ENCODE measurements at regions not wholly inside any gene's neighbourhood (a gene's known extent, or its start where the extent isn't known, plus 50 kb on each side); places are given as distances from the start of the nearest gene placed in this dataset.
"Not testable (repeated sequence)": the region's sequence is repeated elsewhere in the genome, so short reads cannot be mapped to it uniquely, and the experiment has no call there.

DNA sequence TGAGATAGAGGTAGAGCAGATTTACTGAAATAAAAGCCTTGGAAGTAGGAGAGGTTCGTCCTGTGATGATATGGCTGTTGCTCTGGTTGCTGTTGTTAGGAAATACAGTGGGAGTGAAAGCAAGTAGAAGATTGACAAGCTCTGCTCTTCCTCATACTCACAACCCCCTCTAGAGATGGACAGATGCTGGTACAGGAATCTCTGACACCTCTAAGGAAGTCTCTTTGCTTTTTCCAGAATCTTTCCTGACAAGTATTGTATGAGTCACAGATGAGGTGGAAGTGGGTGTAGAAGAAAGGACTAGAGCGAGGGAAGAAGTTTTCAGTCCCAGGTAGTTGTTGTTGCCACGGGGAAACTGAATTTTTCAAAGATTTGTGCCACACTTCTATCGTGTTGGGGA lies 337.8 kb downstream of the RPIA start:
- DNase-seq (ENCODE audit: low read depth); H3K4me3 ChIP-seq (ENCODE audit: low read length): not testable (repeated sequence)

DNA sequence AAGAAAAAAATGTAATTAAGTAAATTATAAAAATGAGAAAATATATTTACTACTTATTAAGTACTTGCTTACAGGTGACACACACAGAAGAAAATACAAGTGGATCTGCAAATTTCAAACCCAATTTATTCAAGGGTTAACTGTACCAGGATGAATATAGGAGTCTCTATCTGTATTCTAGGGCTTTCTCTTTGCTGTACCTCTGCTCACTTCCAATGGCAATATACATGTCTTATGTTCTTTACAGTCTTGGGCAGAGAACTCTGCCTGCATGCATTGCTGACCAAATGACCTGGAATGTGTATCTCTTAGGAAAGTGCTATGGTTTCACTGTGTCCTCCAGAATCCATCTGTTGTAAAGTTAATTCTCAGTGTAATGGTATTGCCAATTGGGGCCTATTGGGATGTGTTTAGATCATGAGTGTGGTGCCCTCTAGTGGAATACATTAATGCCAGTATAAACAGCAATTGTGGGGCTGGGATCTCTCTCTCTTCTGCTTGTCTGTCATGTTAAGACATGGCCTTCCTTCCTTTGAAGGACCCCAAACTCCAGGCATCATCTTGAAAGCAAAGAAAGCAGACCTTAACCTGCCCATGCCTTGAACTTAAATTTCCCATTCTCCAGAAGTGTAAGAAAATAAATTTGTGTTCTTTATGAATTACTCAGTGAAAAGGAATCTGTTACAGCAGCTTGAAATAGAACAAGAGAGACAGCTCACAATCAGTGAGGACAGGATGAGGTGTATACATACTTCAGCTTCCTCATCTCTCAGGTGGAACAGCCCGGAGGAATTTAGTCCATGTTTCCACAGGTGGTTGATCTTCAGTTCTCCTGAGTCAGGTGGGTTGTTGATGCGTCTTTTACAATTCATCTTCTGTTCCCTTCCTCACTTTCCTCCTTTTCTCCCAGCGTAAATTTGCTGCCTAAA lies 356.9 kb downstream of the RPIA start:
- TF ChIP-seq, protein P1, sequence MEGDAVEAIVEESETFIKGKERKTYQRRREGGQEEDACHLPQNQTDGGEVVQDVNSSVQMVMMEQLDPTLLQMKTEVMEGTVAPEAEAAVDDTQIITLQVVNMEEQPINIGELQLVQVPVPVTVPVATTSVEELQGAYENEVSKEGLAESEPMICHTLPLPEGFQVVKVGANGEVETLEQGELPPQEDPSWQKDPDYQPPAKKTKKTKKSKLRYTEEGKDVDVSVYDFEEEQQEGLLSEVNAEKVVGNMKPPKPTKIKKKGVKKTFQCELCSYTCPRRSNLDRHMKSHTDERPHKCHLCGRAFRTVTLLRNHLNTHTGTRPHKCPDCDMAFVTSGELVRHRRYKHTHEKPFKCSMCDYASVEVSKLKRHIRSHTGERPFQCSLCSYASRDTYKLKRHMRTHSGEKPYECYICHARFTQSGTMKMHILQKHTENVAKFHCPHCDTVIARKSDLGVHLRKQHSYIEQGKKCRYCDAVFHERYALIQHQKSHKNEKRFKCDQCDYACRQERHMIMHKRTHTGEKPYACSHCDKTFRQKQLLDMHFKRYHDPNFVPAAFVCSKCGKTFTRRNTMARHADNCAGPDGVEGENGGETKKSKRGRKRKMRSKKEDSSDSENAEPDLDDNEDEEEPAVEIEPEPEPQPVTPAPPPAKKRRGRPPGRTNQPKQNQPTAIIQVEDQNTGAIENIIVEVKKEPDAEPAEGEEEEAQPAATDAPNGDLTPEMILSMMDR (conservative IDR thresholded peaks at IDR 0.05; ENCODE audit: low read depth, low read length) = peak; percentile 52
- peak; percentile 2 for DNase-seq (ENCODE audit: low read depth)

DNA sequence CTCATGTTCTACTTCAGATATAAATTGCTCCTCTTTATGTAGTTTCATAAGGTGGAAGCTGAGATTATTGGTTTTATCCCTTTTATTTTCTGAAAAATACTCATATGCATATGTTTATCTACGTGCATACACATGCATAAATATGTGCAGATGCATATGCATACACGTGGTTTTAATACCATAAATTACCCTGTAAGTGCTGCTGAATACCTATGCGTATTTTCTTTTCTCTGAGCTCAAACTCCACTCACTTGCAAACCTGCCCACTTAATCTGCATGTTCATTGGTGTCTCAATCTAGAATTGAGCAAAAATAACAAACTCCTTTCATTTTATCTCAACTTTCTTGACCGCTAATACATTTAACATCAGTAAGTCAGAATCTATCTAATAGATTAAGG lies 367.1 kb downstream of the RPIA start:
- DNase-seq (ENCODE audit: low read depth); H3K4me3 ChIP-seq (ENCODE audit: low read length): not testable (repeated sequence)

More for the DNA sequence above, 356.9 kb downstream of the RPIA start:
- not testable (repeated sequence) for H3K4me3 ChIP-seq (ENCODE audit: low read length)

DNA sequence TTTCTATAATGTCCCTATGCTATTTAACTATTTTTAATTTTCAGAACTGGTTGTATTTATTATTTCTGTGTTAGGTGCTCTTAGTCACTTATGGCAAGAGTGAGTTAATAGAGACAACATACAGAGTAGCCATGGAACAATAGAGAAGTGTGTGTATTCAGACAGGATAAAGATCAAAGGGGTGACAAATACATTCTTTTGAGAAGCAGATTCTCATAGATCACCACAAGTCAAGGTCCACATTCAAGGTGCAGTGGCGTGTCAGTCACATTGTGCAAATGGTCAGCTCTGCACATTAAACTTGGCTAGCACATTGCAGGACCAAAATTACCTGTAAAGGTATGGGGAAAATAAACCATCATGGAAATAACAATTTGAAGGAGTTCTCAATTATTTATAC lies 369.7 kb downstream of the RPIA start:
- H3K4me3 ChIP-seq (ENCODE audit: low read length); DNase-seq (ENCODE audit: low read depth): not testable (repeated sequence)

DNA sequence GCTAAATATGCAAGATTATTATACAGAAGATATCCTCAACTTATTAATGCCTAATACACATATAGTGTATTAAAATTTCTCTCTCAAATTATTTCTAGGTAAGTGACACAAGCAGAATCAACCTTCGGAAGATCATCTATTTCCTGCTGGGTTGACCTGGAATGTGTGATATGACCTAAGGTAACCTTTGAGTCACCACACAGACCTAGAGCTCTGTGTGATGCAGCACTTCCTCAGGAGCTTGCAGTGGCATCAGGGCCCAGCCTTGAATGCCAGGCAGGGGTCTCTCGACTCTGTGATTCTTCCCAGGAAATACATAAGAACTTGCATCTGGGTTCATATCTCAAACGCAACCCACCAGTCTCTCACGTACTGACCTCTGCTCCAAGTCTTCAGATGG lies 385.3 kb downstream of the RPIA start:
- not testable (repeated sequence) for DNase-seq (ENCODE audit: low read depth); H3K4me3 ChIP-seq (ENCODE audit: low read length)

DNA sequence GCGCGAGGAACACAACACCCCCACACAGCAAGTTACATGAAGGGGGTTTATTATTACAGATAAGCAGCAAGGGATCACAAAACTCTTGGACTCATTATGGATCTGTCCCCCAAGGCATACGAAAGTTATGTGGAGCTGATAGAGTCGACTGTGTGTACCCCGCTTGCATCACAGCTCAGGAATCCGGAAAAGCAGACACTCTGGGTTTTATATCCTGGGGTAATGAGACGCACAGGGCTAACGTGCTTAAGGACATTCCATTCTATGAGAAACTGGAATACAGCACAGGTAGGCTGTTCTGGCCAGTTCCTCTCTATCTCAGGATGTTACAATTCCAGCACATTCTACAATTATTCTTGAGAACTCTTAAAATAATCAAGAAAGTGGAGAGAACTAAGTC lies 401.4 kb downstream of the RPIA start:
- H3K4me3 ChIP-seq (ENCODE audit: low read length); DNase-seq (ENCODE audit: low read depth): not testable (repeated sequence)

DNA sequence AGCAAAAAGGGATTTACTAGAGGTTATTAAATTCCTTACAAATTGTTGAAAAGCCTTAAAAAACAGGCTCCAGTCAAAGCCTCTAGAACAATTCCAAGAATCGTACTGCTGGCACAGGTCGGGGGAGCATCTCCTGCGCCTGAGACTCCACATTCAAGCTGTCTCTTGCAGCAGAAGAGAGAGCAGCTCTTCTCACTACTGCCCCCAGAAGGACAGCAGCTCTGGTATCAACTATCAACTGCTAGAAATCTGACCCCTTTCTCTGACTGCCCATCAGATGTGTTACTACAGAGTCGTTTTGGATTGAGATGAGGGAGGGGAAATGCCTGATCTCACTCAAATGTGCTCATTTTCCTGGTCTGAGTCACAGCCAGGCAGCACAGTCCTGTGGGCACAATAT lies 403.6 kb downstream of the RPIA start:
- not testable (repeated sequence) for H3K4me3 ChIP-seq (ENCODE audit: low read length); DNase-seq (ENCODE audit: low read depth)

DNA sequence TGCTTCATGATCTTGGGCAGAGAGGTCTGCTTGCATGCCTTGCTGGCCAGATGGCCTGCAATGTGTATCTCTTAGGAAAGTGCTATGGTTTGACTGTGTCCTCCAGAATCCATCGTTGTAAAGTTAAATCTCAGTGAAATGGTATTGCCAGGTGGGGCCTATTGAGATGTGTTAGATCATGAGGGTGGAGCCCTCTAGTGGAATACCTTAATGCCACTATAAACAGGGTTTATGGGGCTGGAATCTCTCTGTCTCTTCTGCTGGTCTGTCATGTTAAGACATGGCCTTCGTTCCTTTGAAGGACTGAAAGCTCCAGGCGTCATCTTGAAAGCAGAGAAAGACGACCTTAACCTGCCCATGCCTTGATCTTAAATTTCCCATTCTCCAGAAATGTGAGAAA lies 411.1 kb downstream of the RPIA start:
- not testable (repeated sequence) for DNase-seq (ENCODE audit: low read depth); H3K4me3 ChIP-seq (ENCODE audit: low read length)

DNA sequence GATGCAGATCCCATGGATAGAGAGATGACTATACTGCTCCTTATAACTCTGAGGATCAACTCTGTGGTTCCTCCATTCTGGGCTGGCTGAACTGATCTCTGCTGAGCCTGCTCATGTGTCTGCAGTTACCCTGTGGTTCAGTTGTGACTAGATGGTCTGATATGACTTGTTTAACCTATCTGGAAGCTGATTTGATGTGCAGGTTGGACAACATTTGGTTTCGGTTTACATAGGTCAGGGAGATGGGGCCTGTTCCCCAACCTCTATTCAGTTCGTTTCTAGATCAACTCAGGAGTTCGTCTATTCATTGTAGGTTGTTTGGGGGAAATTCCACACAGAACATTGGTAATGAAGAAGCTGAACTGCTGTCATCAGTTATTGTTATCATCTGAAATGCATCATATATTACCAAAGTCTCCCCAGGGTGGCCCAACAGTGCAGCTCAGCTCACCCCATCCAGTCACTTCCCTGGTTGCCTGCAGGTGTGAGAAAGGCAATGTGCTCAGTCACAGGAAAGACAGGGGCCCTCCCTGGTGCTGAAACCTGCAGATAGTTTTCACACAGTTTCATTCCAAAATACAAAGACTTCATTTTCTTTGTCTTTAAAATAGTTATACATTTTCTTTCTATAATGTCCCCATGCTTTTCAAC lies 415.0 kb downstream of the RPIA start:
- DNase-seq (ENCODE audit: low read depth); H3K4me3 ChIP-seq (ENCODE audit: low read length): not testable (repeated sequence)

DNA sequence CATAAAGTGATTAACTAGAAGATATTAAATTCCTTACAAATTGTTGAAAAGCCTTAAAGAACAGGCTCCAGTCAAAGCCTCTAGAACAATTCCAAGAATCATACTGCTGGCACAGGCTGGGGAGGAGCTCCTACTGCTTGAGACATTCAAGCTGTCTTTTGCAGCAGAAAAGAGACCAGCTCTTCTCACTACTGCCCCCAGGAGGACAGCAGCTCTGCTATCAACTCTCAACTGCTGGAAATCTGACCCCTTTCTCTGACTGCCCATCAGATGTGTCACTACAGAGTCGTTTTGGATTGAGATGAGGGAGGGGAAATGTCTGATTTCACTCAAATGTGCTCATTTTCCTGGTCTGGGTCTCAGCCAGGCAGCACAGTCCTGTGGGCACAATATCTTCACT lies 421.0 kb downstream of the RPIA start:
- TF ChIP-seq, protein P1 (conservative IDR thresholded peaks at IDR 0.05; ENCODE audit: low read depth, low read length) = peak; percentile 28
- not testable (repeated sequence) for DNase-seq (ENCODE audit: low read depth); H3K4me3 ChIP-seq (ENCODE audit: low read length)

DNA sequence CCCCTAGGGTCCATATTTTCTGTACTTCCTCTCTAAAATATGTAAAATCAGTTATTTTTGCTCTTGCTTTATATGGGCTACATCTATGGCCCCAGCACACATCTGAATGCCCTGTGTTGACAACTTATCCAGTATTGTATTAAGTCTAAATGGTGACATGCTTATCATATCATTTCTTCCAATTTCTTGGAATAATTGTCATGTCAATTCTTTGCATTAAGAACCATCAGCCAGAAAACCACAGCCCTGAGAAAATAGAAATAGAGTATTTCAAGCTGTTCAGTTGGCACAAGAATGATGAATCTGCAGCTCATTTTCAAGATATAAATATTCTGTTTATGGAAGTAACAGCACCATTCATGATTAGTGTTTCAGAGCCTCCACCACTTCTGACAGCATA lies 421.8 kb downstream of the RPIA start:
- H3K4me3 ChIP-seq (ENCODE audit: low read length); DNase-seq (ENCODE audit: low read depth): not testable (repeated sequence)

DNA sequence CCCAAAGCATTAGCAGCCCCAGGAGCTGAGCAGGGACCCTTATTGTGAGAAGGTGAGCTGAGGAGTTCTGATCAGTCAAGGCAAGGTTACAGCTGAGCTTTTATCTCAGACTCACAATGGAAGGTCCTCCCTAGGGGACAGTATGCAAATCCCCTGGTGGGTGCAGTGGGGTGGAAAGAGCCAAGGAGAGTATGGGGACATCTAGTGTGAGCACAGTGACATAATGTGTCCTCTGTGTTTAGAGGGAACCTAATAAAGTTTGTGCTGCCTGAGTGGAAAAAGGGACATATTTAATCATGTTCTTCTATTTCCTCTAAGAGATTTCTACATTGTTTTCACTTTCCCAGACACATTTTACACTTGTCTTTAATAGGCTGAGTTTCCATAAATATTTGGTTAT lies 438.0 kb downstream of the RPIA start:
- not testable (repeated sequence) for DNase-seq (ENCODE audit: low read depth)

DNA sequence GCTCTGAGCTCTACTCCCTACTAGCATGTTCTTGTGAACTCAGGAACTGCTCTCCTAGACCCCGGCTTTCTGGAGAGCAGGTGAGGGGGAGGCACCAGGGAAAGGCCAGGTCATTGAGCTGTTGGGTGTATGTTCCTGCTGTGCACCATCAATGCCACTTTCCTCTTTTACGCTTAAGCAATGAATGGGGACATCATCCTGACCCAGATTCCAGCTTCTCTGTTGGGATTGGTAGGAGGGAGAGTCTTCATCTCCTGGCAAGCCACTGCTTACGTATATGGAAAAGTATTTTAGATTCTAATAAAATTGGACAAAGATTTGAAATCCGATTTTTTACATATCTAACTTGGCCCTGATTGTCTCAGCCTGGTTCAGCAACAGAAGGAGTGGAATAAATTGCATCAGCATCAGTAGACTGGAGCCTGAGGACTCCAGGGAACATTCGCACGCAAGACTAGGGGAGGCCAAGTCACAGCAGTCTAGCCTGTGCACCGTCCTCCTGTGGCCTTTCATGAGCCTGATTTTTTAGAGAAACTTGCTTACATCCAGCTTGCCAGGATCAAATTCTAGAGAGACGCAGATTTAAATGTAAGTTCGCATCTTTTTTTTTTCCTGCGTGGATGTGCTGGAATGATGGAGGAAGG lies 439.3 kb downstream of the RPIA start:
- DNase-seq (ENCODE audit: low read depth); H3K4me3 ChIP-seq (ENCODE audit: low read length): not testable (repeated sequence)

More for the DNA sequence above, 438.0 kb downstream of the RPIA start:
- not testable (repeated sequence) for H3K4me3 ChIP-seq (ENCODE audit: low read length)

DNA sequence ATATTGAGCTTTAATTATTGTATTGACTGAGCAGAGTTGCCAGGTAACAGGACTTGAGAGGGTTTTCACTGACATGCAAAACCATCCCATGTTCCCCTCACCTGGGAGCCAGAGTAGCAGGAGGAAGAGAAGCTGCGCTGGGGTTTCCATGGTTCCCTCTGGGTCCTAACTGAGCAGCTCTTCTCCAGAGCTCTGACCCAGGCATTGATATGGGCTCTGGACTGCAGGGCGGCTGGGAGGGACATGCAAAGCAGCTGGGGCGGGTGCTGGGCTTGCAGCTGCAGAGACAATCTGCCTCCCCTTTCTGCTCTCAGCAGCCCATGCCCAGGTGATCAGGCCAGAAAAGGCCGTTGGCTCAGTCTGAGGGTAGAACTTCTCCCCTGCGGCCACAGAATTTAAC lies 451.5 kb downstream of the RPIA start:
- DNase-seq (ENCODE audit: low read depth); H3K4me3 ChIP-seq (ENCODE audit: low read length): not testable (repeated sequence)

DNA sequence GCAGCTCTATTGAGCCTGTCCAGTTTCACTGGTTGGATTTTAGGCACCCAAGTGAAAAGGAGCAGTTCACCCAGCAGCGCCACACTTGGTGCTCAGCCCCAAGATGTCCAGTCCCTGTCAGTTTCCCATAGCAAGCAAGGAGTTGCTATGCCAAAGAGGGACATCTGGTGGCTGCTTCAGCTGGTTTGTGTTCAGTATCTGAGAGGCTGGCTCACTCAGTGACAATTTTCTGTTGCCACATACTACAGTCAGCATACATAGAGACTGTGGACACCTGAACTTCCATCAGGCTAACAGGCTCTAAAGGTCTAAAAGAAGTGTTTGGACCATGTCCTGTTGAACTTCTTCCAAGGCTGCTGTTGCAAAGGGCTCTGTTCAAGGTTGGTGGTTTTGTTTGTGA lies 453.9 kb downstream of the RPIA start:
- not testable (repeated sequence) for DNase-seq (ENCODE audit: low read depth); H3K4me3 ChIP-seq (ENCODE audit: low read length)

DNA sequence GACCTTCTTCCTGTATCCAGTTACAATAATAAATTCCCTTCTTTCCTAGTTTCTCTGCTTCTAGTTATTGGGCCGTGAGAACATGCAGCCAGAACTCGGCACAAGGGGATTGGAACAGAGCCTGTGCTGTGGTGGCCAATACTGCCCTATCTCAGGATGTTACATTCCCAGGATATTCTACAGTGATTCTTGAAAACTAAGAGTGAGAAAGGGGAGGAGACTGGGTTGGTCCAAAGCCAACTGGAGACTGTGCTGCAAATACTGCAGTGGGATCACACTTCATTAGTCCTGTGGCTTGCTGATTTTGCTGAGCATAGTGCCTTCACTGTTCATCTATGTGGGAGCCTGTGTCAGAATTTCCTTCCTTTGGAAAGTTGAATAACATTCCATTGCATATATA lies 456.8 kb downstream of the RPIA start:
- not testable (repeated sequence) for H3K4me3 ChIP-seq (ENCODE audit: low read length); DNase-seq (ENCODE audit: low read depth)

DNA sequence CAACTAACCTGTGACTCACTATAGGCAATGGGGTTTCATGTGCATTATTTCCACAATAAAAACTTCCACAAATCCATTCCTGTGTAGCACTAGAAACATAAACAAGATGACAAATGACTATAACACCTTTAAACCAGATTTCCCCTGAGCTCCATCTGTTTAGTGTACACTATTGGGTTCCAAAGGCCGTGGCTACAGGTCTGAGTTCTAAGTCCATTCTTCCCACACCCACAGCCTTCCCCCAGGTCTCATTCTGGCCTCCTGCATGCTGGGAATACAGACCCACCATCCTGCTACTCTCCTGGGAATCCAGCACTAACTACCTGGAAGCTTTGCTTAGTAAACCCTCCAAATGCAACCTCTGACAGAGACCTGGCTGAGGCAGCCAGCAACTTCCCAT lies 460.2 kb downstream of the RPIA start:
- DNase-seq (ENCODE audit: low read depth); H3K4me3 ChIP-seq (ENCODE audit: low read length): not testable (repeated sequence)

Data from retinal pigment epithelial cell (primary cell).